Transverse colon (tissue), 3 donors: ENCODE measurements at regions not wholly inside any gene's neighbourhood (a gene's known extent, or its start where the extent isn't known, plus 50 kb on each side); places are given as distances from the start of the nearest gene placed in this dataset.

Experiments
- CTCF ChIP-seq, 5 experiments: fragments of 200-600 bp in 3 of 5; fragments of 450-650 bp in 2 of 5; sonication (generic) in 3 of 5; IDR thresholded peaks; 1 replicate in 2 of 5; 2 replicates in 3 of 5; pipeline ENCODE4 v1.5.1; 2016 to 2017; ENCODE audit warnings: antibody characterized with exemption in 5 of 5, inconsistent platforms in 3 of 5, mild to moderate bottlenecking in 2 of 5, moderate library complexity in 1 of 5
- POLR2A ChIP-seq: fragments of 450-650 bp; IDR thresholded peaks from one replicate; pipeline ENCODE4 v1.6.1; 2016; ENCODE audit warnings: antibody characterized with exemption, mild to moderate bottlenecking, moderate library complexity

DNA sequence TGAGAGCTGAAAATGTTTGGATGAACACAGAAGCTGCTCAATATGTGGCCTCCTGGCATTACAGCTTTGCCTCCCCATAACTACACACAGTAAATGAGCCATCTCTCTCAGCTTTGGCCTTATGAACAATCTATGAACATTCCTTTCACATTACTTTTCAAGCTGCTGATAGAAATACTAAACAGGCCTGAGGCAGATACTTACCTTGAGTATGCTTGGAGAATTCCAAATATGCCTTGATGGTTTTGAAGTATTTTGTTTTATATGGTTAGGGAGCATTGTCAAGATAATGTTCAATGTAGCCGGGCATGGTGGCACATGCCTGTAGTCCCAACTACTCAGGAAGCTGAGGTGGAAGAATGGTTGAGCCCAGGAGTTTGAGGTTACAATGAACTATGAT lies 104.5 kb downstream of the CD24 start:
- no peak for TF ChIP-seq CTCF (IDR thresholded peaks at IDR 0.05)
- no peak for TF ChIP-seq POLR2A
